Fibroblast of lung (primary cell): ENCODE measurements at regions not wholly inside any gene's neighbourhood (a gene's known extent, or its start where the extent isn't known, plus 50 kb on each side); places are given as distances from the start of the nearest gene placed in this dataset.

Experiments
- DNase-seq, 2 donors: peaks; one replicate each; pipeline versions ENCODE4 v3.0.0 to v3.0.0-alpha.2; 2010; ENCODE audit warnings: low read depth in 2 of 2
- H2AFZ ChIP-seq: 2 replicates; pipeline ENCODE4 v1.5.1; 2012; ENCODE audit warnings: low read length, control low read depth, inconsistent platforms
- H3K27ac ChIP-seq: 2 replicates; pipeline ENCODE4 v1.5.1; 2011; ENCODE audit warnings: low read length, control low read depth; ENCODE audit not compliant: insufficient read depth
- H3K27me3 ChIP-seq: 2 replicates; pipeline ENCODE4 v1.5.1; 2011; ENCODE audit warnings: mild to moderate bottlenecking, low read length; ENCODE audit not compliant: control insufficient read depth, insufficient read depth
- H3K36me3 ChIP-seq: 2 replicates; pipeline ENCODE4 v1.5.1; 2011; ENCODE audit warnings: low read length; ENCODE audit not compliant: control insufficient read depth, insufficient read depth
- H3K4me1 ChIP-seq: 2 replicates; pipeline ENCODE4 v1.5.1; 2011; ENCODE audit warnings: low read length; ENCODE audit not compliant: control insufficient read depth, insufficient read depth; ENCODE audit errors: extremely low read depth
- H3K4me2 ChIP-seq: 2 replicates; pipeline ENCODE4 v1.5.1; 2011; ENCODE audit warnings: low read length, control low read depth; ENCODE audit not compliant: insufficient read depth; ENCODE audit errors: extremely low read depth
- H3K4me3 ChIP-seq, 4 experiments: fragments of 200-600 bp in 1 of 4; sonication (generic) in 1 of 4; replicated peaks in 1 of 4; 2 replicates each; pipeline ENCODE4 v1.5.1; 2011 to 2016; ENCODE audit warnings: low read length in 4 of 4, low read depth in 3 of 4, mild to moderate bottlenecking in 3 of 4, control low read depth in 2 of 4, inconsistent platforms in 1 of 4, mixed read lengths in 1 of 4; ENCODE audit not compliant: insufficient read depth in 1 of 4; ENCODE audit errors: control extremely low read depth in 1 of 4
- H3K79me2 ChIP-seq: 2 replicates; pipeline ENCODE4 v1.5.1; 2012; ENCODE audit warnings: mild to moderate bottlenecking, low read length, inconsistent platforms; ENCODE audit not compliant: control insufficient read depth, insufficient read depth
- H3K9ac ChIP-seq: 2 replicates; pipeline ENCODE4 v1.5.1; 2011; ENCODE audit warnings: mild to moderate bottlenecking, low read length, control low read depth; ENCODE audit not compliant: insufficient read depth
- H3K9me3 ChIP-seq: 2 replicates; pipeline ENCODE4 v1.5.1; 2012; ENCODE audit warnings: low read depth, low read length; ENCODE audit not compliant: control insufficient read depth, insufficient read depth
- H4K20me1 ChIP-seq: 2 replicates; pipeline ENCODE4 v1.5.1; 2011; ENCODE audit warnings: low read length; ENCODE audit not compliant: control insufficient read depth, insufficient read depth; ENCODE audit errors: extremely low read depth
- CTCF ChIP-seq, 2 donors: IDR thresholded peaks in 1 of 2; conservative IDR thresholded peaks in 1 of 2; 1 replicate in 1 of 2; 2 replicates in 1 of 2; pipeline ENCODE4 v1.5.1; 2011 to 2012; ENCODE audit warnings: low read length in 2 of 2, control low read depth in 1 of 2, inconsistent platforms in 1 of 2, low read depth in 1 of 2, mild to moderate bottlenecking in 1 of 2
- EZH2 ChIP-seq: IDR thresholded peaks from 2 replicates; pipeline ENCODE4 v1.5.1; 2012; ENCODE audit warnings: low read length, control low read depth, mild to moderate bottlenecking; ENCODE audit errors: missing control alignments

GRCh38 chr14:48127674-48128073 lies 452.3 kb upstream of the MDGA2 start:
- no peak overlapping the region for H3K27ac ChIP-seq
- no peaks in the 10 kb centered on the region for H3K4me1 ChIP-seq
- no peak overlapping the region for H3K4me3 ChIP-seq
- no peak for DNase-seq
- H4K20me1 ChIP-seq = no peaks in the 10 kb centered on the region
- TF ChIP-seq CTCF (conservative IDR thresholded peaks at IDR 0.05 in 1 of 2, IDR thresholded peaks at IDR 0.05 in 1 of 2; ENCODE audit: low read depth in 1 of 2, low read length in 2 of 2) (no peak), EZH2 (no peak)
- H3K27me3 ChIP-seq = no peaks in the 10 kb centered on the region
- H3K4me2 ChIP-seq = no peak overlapping the region
- no peaks in the 10 kb centered on the region for H3K9me3 ChIP-seq
- no peak overlapping the region for H2AFZ ChIP-seq
- no peak overlapping the region for H3K9ac ChIP-seq
- no peaks in the 10 kb centered on the region for H3K36me3 ChIP-seq
- no peaks in the 10 kb centered on the region for H3K79me2 ChIP-seq

- H3K9ac ChIP-seq = no peak overlapping the region
- no peaks in the 10 kb centered on the region for H4K20me1 ChIP-seq
- TF ChIP-seq EZH2 (no peak), CTCF (conservative IDR thresholded peaks at IDR 0.05 in 1 of 2, IDR thresholded peaks at IDR 0.05 in 1 of 2; ENCODE audit: low read depth in 1 of 2, low read length in 2 of 2) (no peak)
- no peak overlapping the region for H3K4me2 ChIP-seq
- DNase-seq = no peak
- H3K36me3 ChIP-seq = no peaks in the 10 kb centered on the region
- H3K4me1 ChIP-seq = no peaks in the 10 kb centered on the region
- H2AFZ ChIP-seq = no peak overlapping the region
- H3K27ac ChIP-seq = no peak overlapping the region
- no peaks in the 10 kb centered on the region for H3K27me3 ChIP-seq
- no peaks in the 10 kb centered on the region for H3K79me2 ChIP-seq
- no peak overlapping the region for H3K4me3 ChIP-seq
- H3K9me3 ChIP-seq = no peaks in the 10 kb centered on the region
These were observed 450.2 kb upstream of the MDGA2 start for GRCh38 chr14:48125654-48126053.

- no peaks in the 10 kb centered on the region for H3K36me3 ChIP-seq
- no peak overlapping the region for H3K9ac ChIP-seq
- no peak overlapping the region for H3K4me2 ChIP-seq
- H3K9me3 ChIP-seq = no peaks in the 10 kb centered on the region
- no peak for DNase-seq
- H3K4me1 ChIP-seq = no peaks in the 10 kb centered on the region
- no peak for TF ChIP-seq EZH2
- no peak for TF ChIP-seq CTCF (conservative IDR thresholded peaks at IDR 0.05 in 1 of 2, IDR thresholded peaks at IDR 0.05 in 1 of 2; ENCODE audit: low read depth in 1 of 2, low read length in 2 of 2)
- H3K27me3 ChIP-seq = no peaks in the 10 kb centered on the region
- H3K79me2 ChIP-seq = no peaks in the 10 kb centered on the region
- H3K27ac ChIP-seq = no peak overlapping the region
- H2AFZ ChIP-seq = no peak overlapping the region
- no peaks in the 10 kb centered on the region for H4K20me1 ChIP-seq
- H3K4me3 ChIP-seq = no peak overlapping the region
These were observed 438.3 kb upstream of the MDGA2 start for GRCh38 chr14:48113713-48114112.
